ENCODE measurements at regions not wholly inside any gene's neighbourhood (a gene's known extent, or its start where the extent isn't known, plus 50 kb on each side); places are given as distances from the start of the nearest gene placed in this dataset.

DNA sequence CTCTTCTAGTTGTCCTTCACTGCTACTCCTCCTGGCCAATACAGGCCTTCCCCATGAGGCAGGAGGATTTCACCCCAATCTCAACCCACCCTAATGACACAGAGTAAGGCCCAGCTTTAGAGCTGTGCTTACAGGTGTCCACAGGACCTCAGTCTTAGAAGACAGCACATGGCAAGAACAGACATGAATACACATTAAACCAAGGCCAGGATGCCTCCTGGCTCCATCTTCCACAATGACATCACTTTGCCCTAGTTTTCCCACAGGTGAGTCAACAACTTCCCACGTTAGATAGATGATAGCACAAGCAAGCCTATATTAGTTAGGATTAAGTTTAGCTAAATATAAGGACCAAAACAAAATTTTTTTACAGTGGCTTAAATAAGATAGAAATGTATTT, 63.8 kb upstream of the NOCT start:
- Histone ChIP-seq H3K4me1 (ENCODE audit: control insufficient read depth in 5 of 5, insufficient read depth in 5 of 5, low read length in 5 of 5) (no peaks in the 10 kb centered on the region), H3K9me3 (ENCODE audit: control insufficient read depth in 4 of 4, insufficient read depth in 3 of 4, low read length in 3 of 4) (no peaks in the 10 kb centered on the region), H3K9ac (ENCODE audit: insufficient read depth in 1 of 2, low read length in 2 of 2) (no peak overlapping the region), H3K4me3 (no peak overlapping the region), H3K27ac (ENCODE audit: low read depth in 1 of 2, low read length in 1 of 2) (no peak overlapping the region), H3K27me3 (ENCODE audit: control insufficient read depth in 3 of 3, insufficient read depth in 3 of 3, low read length in 2 of 3) (no peaks in the 10 kb centered on the region), H3K36me3 (ENCODE audit: control insufficient read depth in 4 of 4, insufficient read depth in 4 of 4, low read length in 4 of 4) (no peaks in the 10 kb centered on the region)
- WGBS, 2 donors, result 82 to 91% methylated on average over 1 of the region's 1 CpG
- DNase-seq (no peak), ATAC-seq (ENCODE audit: insufficient read depth, low FRiP score) (no peak)
- TF ChIP-seq, protein P1, sequence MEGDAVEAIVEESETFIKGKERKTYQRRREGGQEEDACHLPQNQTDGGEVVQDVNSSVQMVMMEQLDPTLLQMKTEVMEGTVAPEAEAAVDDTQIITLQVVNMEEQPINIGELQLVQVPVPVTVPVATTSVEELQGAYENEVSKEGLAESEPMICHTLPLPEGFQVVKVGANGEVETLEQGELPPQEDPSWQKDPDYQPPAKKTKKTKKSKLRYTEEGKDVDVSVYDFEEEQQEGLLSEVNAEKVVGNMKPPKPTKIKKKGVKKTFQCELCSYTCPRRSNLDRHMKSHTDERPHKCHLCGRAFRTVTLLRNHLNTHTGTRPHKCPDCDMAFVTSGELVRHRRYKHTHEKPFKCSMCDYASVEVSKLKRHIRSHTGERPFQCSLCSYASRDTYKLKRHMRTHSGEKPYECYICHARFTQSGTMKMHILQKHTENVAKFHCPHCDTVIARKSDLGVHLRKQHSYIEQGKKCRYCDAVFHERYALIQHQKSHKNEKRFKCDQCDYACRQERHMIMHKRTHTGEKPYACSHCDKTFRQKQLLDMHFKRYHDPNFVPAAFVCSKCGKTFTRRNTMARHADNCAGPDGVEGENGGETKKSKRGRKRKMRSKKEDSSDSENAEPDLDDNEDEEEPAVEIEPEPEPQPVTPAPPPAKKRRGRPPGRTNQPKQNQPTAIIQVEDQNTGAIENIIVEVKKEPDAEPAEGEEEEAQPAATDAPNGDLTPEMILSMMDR (IDR thresholded peaks at IDR 0.05; ENCODE audit: control extremely low read depth, extremely low read depth), result no peak

DNA sequence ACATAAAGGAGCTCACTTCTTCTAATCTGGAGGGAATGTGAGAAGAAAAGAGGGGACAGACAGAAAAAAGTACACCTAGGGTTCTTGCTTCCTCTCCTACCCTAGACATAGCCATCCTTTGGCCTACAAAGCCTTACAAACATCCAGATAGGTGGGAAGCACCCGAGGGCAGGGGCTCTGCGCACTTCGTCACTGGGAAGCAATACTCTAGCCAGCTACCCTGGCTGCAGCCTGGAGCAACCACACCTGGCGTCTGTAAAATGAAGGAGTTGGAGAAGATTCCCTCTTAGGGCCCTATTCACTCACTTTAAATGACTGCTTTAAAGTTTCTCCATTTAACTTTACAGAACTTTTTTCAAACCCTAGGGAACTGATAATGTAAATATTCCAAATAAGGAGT, 65.7 kb upstream of the NOCT start:
- Histone ChIP-seq H3K4me1 (ENCODE audit: control insufficient read depth in 5 of 5, insufficient read depth in 5 of 5, low read length in 5 of 5) (no peaks in the 10 kb centered on the region), H3K27ac (ENCODE audit: low read depth in 1 of 2, low read length in 1 of 2) (no peak overlapping the region), H3K9me3 (ENCODE audit: control insufficient read depth in 4 of 4, insufficient read depth in 3 of 4, low read length in 3 of 4) (no peaks in the 10 kb centered on the region), H3K27me3 (ENCODE audit: control insufficient read depth in 3 of 3, insufficient read depth in 3 of 3, low read length in 2 of 3) (no peaks in the 10 kb centered on the region), H3K36me3 (ENCODE audit: control insufficient read depth in 4 of 4, insufficient read depth in 4 of 4, low read length in 4 of 4) (no peaks in the 10 kb centered on the region), H3K4me3 (no peak overlapping the region), H3K9ac (ENCODE audit: insufficient read depth in 1 of 2, low read length in 2 of 2) (no peak overlapping the region)
- no peak for DNase-seq
- WGBS, 2 donors, result 61 to 91% methylated on average over 4 of the region's 4 CpGs
- TF ChIP-seq, protein P1 (IDR thresholded peaks at IDR 0.05; ENCODE audit: control extremely low read depth, extremely low read depth), result no peak
- no peak for ATAC-seq (ENCODE audit: insufficient read depth, low FRiP score)

DNA sequence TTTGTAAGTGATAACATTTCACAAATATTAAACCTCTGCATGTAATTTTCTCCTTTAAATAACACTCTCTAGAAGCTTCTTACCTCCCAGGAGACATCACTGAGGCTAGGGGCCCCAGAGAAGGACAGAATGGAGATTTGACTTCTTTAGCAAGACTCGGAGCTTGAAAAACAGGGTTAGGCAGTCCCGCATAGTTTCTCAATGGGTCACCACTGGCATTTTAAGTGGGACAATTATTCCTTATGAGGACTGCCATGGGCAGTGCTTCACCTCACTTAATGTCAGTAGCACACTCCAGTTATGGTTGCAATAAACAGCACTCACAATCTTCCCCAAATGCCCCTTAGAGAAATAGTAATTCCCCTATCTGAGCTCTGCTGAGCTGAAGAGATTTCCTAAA, 66.7 kb upstream of the NOCT start:
- no peaks in the 10 kb centered on the region for H3K27me3 ChIP-seq (ENCODE audit: control insufficient read depth in 3 of 3, insufficient read depth in 3 of 3, low read length in 2 of 3)
- no peak overlapping the region for H3K27ac ChIP-seq (ENCODE audit: low read depth in 1 of 2, low read length in 1 of 2)
- H3K36me3 ChIP-seq (ENCODE audit: control insufficient read depth in 4 of 4, insufficient read depth in 4 of 4, low read length in 4 of 4), result no peaks in the 10 kb centered on the region
- ATAC-seq (ENCODE audit: insufficient read depth, low FRiP score) (no peak), DNase-seq (no peak)
- H3K9ac ChIP-seq (ENCODE audit: insufficient read depth in 1 of 2, low read length in 2 of 2), result no peak overlapping the region
- no peaks in the 10 kb centered on the region for H3K4me1 ChIP-seq (ENCODE audit: control insufficient read depth in 5 of 5, insufficient read depth in 5 of 5, low read length in 5 of 5)
- no peak overlapping the region for H3K4me3 ChIP-seq
- TF ChIP-seq, protein P1 (IDR thresholded peaks at IDR 0.05; ENCODE audit: control extremely low read depth, extremely low read depth), result no peak
- 78 to 80% methylated on average over 2 of the region's 2 CpGs for WGBS, 2 donors
- H3K9me3 ChIP-seq (ENCODE audit: control insufficient read depth in 4 of 4, insufficient read depth in 3 of 4, low read length in 3 of 4), result no peaks in the 10 kb centered on the region

DNA sequence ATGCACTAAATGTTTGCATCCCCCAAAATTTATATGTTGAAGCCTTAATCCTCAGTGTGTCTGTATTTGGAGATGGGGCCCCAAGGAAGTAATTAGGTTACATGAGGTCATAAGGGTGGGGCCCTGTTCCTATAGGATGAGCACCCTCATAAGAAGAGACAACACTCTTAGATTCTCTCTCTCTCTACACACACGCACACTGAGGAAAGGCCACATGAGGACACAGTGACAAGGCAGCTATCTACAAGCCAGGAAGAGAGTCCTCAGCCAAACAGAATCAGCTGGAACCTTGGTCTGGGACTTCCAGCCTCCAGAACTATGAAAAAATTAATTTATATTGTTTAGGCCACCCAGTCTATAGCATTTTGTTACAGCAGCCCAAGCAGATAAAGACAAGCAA, 69.3 kb upstream of the NOCT start:
- 57 to 81% methylated on average over 1 of the region's 1 CpG for WGBS, 2 donors
- TF ChIP-seq, protein P1 (IDR thresholded peaks at IDR 0.05; ENCODE audit: control extremely low read depth, extremely low read depth), result no peak
- no peak for DNase-seq

More for the DNA sequence above, 69.3 kb upstream of the NOCT start:
- H3K36me3 ChIP-seq (ENCODE audit: control insufficient read depth in 4 of 4, insufficient read depth in 4 of 4, low read length in 4 of 4), result no peaks in the 10 kb centered on the region
- no peak overlapping the region for H3K4me3 ChIP-seq
- H3K27ac ChIP-seq (ENCODE audit: low read depth in 1 of 2, low read length in 1 of 2), result no peak overlapping the region
- no peak overlapping the region for H3K9ac ChIP-seq (ENCODE audit: insufficient read depth in 1 of 2, low read length in 2 of 2)
- H3K4me1 ChIP-seq (ENCODE audit: control insufficient read depth in 5 of 5, insufficient read depth in 5 of 5, low read length in 5 of 5), result no peaks in the 10 kb centered on the region
- ATAC-seq (ENCODE audit: insufficient read depth, low FRiP score), result no peak
- H3K27me3 ChIP-seq (ENCODE audit: control insufficient read depth in 3 of 3, insufficient read depth in 3 of 3, low read length in 2 of 3), result no peaks in the 10 kb centered on the region
- no peaks in the 10 kb centered on the region for H3K9me3 ChIP-seq (ENCODE audit: control insufficient read depth in 4 of 4, insufficient read depth in 3 of 4, low read length in 3 of 4)
